Fibroblast of upper back skin (primary cell): ENCODE measurements at regions not wholly inside any gene's neighbourhood (a gene's known extent, or its start where the extent isn't known, plus 50 kb on each side); places are given as distances from the start of the nearest gene placed in this dataset.

Experiments
- DNase-seq: peaks from one replicate; pipeline ENCODE4 v3.0.0-alpha.2; 2013

DNA sequence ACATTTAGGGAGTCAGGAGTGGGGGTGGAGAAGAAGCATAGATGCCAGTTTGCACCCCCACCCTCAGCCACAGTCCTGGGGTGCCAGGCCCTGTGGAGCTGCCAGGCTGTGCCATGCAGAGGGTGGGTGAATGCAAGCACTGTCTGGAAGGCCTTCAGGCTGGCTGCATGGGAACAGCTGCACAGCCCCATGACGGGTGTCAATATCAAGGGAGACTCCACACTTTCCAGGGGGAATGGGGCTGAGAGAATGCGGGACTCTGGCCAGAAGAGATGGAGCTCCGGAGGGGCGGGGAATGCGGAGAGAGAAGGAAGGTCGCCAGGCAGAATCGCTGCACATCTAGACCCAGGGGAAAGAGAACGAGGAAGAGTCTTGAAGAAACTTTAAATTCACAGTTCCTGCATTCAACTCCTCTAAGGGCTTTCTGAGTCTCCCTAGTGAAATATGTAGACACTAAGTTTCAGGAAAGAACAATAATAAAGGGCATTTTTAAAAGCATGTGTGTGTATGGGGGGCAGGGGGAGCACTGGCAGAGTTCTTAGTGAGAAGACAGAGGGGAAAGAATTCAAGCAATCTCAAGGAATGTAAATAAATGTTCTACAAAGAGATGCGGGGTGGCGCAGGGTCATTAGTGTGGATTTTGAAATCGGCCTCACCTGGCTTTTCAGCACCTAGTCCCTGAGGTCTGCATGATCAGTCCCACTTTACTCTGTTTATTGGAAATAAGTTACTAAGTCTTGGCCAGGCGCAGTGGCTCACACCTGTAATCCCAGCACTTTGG is 59.1 kb downstream of the BOD1 start:
- DNase-seq, result no peak

GRCh38 chr5:173556142-173557028 is 60.1 kb downstream of the BOD1 start:
- DNase-seq, result no peak

DNA sequence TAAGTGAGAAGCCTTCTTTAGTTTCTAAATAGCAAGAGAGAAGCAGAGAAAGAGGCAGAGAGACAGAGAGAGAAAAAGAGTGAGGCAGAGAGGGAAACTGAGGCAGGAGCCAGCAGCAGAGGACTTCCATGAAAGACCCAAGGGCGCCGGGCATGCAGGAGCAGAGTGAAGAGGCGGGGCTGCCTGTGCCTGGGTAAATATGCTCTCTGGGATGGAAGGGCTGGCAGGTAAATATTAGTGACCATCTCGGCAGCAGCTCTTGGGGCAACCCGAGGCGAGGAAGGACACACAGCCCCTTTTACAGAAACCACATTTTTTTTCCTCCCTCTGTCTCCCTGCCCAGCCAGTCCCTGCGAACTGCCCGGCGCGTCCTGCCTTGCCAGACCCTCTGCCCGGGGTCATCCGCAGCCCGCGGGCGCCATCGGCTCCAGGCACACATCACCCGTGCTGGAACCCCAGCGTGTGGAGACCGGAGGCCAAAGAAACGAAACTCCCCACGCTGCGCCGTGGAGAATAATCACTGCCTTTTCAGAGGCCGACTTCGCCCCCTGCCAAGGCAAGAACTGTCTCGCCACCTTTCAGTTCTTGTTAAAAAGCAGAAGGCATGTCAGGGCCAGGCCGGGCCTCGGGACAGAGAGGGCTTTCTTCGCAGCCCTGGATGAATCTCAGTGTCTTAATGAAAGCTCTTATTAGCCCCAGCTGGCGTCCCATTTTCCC is 61.3 kb downstream of the BOD1 start:
- no peak for DNase-seq

- no peak for DNase-seq
Measured at GRCh38 chr5:173554038-173554955, 62.2 kb downstream of the BOD1 start.

DNA sequence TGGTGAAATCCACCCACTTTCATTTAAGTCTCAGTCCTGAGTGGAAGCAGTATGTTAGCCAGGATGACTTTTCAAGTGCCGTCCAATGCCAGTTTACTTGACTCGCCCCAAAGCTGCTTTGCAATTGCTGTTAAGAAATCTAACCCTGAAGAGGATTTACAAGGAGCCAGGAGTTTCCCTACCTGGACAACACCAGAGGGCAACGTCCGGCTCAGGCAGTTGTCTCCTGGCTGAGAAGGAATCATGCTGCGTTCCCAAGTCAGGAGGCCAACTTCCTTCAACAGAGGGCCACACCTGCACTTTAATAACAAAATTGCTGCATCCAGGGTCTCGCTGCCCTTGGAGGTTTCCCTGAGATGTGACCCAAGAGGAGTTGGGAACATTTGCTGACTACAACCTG is 65.8 kb downstream of the BOD1 start:
- no peak for DNase-seq

- no peak for DNase-seq
Measured at GRCh38 chr5:173549644-173550043, 66.8 kb downstream of the BOD1 start.

- peak; percentile 21 for DNase-seq
Measured at GRCh38 chr5:173547579-173547978, 68.9 kb downstream of the BOD1 start.

DNA sequence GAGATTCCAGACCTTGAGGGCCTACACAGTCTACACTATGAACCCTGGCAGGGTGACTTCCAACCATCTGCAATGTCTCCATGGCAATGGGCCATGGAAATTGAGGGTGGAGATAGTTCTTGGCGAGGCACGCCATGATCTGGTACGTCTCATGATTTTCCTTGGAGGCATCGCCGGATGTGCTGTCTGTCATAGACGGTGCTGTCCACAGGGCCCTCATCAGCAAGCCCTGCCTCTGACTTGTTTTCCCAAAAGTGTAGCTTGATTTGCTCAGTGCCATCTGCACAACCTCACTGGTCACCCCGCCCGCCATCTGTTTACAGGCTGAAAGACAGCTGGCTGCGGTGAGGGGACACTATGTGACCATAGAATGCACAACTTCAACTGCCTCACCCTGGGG is 73.5 kb downstream of the BOD1 start:
- DNase-seq, result no peak

DNA sequence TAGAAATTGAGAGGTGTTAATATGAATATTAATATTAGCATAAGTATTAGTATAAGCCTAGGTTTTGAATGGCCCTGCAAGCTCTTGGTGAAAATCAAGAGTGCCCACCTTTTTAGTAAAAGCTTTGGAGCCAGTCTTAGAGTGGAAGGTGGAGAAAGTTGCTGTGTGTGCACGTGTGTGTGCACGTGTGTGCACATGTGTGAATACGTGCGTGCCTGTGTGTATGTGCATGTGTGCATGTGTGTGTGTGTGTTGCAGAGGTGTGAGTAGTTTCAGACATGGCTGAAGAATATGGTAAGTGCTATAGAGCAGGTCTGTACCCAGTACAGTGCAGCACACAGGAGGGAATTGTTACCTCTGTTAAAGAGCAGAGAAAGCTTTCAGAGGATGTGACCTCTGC is 74.3 kb downstream of the BOD1 start:
- no peak for DNase-seq

GRCh38 chr5:173538654-173539053 is 77.8 kb downstream of the BOD1 start:
- no peak for DNase-seq

GRCh38 chr5:173538018-173538417 is 78.4 kb downstream of the BOD1 start:
- DNase-seq, result no peak

GRCh38 chr5:173537228-173537627 is 79.2 kb downstream of the BOD1 start:
- no peak for DNase-seq

- DNase-seq, result no peak
Measured at GRCh38 chr5:173535976-173536639, 80.3 kb downstream of the BOD1 start.

DNA sequence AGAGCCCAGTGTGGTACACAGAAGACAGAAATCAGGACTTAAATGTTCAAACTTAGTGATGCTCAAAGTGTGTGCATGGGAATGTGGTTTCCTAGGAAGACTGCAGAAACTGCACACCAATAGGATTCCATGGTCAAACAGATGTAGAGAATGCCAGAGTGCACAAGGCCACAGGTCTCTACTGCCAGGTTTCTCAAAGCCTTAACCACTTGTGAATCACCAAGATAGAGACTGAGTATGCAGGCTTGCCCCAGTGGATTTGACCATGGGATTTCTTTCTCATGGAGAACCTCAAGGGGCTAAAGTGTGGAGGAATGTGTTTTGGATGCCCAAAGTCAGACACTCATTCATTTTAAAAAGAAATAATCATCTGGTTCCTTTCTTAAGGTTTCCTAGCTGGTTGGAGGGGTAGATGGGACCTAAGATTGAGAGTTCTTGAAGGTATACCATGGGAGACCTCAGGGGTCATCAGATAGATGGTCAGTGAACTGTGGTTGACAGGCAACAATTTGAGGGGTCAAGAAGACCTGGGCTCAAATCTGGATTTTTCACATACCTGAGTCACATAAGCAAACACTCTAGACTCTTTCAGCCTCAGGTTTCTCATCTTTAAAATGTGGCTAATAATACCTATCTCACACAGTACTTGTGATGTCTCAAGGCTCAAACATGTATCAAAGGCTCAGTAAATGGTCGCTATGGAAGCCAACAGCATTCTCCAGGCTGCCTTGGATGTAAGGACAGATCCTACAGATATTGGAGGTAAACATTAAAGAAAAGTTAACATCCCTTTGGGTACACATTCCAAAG is 81.1 kb downstream of the BOD1 start:
- no peak for DNase-seq

GRCh38 chr5:173534664-173535063 is 81.8 kb downstream of the BOD1 start:
- DNase-seq, result no peak

- DNase-seq, result no peak
Measured at GRCh38 chr5:173534031-173534430, 82.4 kb downstream of the BOD1 start.

- no peak for DNase-seq
Measured at GRCh38 chr5:173532689-173533250, 83.7 kb downstream of the BOD1 start.

GRCh38 chr5:173531863-173532262 is 84.6 kb downstream of the BOD1 start:
- no peak for DNase-seq

- DNase-seq, result no peak
Measured at GRCh38 chr5:173530547-173530946, 85.9 kb downstream of the BOD1 start.

- no peak for DNase-seq
Measured at GRCh38 chr5:173529861-173530260, 86.6 kb downstream of the BOD1 start.

DNA sequence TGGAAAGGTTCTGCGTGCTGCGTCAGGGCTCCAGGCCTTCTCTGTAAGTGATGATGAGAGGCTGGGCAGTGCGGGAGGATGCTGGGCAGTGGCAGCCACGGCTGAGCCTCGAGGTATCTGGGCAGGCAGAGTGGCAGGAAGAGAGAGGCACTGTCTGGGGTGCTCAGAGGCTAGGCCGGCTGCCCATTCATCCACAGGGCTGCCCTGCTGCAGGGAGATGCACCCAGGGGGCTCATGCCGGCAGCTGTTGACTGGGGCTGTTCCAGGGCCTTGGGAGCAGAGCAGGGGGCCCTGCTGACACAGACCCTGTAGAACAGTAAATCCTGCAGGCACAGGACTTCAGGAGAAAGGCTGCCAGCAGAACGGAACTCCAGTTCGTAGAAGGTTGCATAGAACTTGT is 88.8 kb downstream of the BOD1 start:
- no peak for DNase-seq
